WI38 (cell line): ENCODE measurements at regions not wholly inside any gene's neighbourhood (a gene's known extent, or its start where the extent isn't known, plus 50 kb on each side); places are given as distances from the start of the nearest gene placed in this dataset.

ENCODE experiments used
- H3K4me3 ChIP-seq: 2 replicates; pipeline ENCODE4 v1.5.1; 2011; ENCODE audit warnings: low read depth, mild to moderate bottlenecking, control low read depth, low read length
- CTCF ChIP-seq: IDR thresholded peaks from 2 replicates; pipeline ENCODE4 v1.5.1; 2012; ENCODE audit warnings: low read depth, mild to moderate bottlenecking, control low read depth, low read length

- no peak overlapping the region for H3K4me3 ChIP-seq
- TF ChIP-seq CTCF: no peak
Measured at GRCh38 chr9:1845425-1845824, 169.7 kb upstream of the SMARCA2 start.

- no peak overlapping the region for H3K4me3 ChIP-seq
- TF ChIP-seq CTCF: no peak
Measured at GRCh38 chr9:1855726-1856125, 159.4 kb upstream of the SMARCA2 start.

- TF ChIP-seq CTCF: no peak
- no peak overlapping the region for H3K4me3 ChIP-seq
Measured at GRCh38 chr9:1857808-1858207, 157.3 kb upstream of the SMARCA2 start.

GRCh38 chr9:1869843-1870242, 145.3 kb upstream of the SMARCA2 start:
- TF ChIP-seq CTCF: no peak
- H3K4me3 ChIP-seq: no peak overlapping the region

- no peak overlapping the region for H3K4me3 ChIP-seq
- TF ChIP-seq CTCF: no peak
Measured at GRCh38 chr9:1870915-1871314, 144.2 kb upstream of the SMARCA2 start.

GRCh38 chr9:1871626-1872419, 143.3 kb upstream of the SMARCA2 start:
- no peak for TF ChIP-seq CTCF
- H3K4me3 ChIP-seq: no peak overlapping the region

GRCh38 chr9:1875251-1875851, 139.8 kb upstream of the SMARCA2 start:
- no peak overlapping the region for H3K4me3 ChIP-seq
- TF ChIP-seq CTCF: no peak
